Suppressor macrophage treated with lipopolysaccharide for 4 hours (primary cell): ENCODE measurements at regions not wholly inside any gene's neighbourhood (a gene's known extent, or its start where the extent isn't known, plus 50 kb on each side); places are given as distances from the start of the nearest gene placed in this dataset.

Experiments
- DNase-seq: peaks from one replicate; pipeline ENCODE4 v3.0.0-alpha.2; 2020

DNA sequence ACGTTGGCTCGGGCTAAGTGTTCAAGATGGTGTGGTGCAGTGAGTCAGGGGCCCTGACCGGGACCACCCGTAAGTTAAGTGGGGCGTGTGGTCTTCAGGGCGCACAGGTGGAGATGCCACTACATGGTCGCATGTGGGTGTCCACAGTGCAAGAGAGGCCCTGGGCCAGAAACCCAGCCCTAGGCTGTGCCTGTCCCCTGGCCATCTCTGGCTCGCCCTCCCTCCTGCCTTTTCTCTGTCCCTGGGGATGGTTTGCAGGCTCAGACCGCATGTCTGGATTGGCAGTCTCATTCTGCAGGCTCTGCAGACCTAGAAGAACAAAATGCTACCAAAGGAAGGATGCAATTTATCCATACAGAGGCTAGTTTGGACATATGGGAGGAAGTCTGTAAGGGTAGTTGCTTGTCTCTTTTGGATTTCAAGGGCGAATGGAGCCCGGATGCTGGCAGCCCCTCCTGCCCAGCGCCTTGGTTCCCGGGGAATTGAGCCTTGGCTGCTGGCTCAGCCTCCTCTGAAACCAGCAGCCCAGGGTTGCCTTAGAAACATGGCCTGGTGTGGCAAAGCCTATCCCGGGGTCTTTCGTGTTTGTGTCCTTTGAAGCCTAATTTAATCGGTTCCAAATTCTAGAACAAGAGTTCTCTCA, 417.5 kb upstream of the HS6ST1 start:
- DNase-seq = no peak

DNA sequence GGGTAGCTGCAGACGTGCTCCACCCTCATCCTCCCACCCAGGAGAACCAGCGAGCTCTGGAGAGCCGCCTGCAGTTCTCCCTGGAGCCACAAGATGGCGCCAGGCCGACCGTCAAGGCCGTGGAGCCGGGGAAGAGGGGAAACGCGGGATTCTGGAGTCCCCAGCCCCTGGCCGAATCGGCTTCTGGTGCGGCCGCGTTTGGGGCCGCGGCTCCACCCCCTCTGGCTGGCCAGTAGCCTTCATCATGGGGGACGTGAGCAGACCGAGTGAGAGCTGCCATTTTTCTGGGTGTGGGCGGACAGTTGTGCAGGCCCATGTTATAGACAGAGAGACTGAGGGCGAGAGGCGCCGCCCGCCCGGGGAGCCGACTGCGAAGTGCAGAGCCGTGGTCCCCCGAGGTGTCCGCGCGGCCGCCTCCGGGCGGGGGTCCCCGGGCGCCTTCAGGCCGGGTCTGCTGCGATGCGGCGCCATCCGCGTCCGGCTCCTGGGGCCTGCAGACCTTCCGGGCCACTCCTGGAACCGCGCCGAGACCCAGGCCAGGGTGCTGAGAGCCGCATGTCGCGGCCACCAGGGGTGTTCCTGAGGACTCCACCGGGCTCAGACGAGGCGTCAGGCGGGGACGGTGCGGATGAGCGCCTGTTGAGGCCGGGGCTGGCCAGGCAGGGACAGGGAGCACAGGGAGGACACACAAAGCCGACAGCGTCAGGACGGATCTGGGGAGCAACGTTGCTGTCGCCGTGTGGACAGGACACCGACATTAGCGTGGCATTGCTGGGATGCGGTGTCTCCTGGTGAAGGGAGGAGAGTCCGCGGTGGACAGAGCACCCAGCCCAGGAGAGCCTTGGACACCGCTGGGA, 418.2 kb upstream of the HS6ST1 start:
- DNase-seq = peak; percentile 82

DNA sequence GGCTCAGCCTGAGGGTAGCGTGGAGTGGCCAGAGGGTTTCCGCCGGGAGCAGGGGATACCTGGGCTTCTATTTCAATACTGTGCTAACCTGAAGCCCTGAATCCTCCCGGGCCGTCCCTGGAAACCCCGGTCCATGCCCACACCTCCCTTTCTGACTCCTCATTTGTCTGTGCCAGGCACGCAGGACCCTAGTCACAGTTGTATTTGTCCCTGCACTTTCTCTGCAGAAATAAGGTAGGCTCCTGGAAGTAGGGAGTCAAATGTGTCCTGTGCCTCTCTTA, 418.8 kb upstream of the HS6ST1 start:
- no peak for DNase-seq

DNA sequence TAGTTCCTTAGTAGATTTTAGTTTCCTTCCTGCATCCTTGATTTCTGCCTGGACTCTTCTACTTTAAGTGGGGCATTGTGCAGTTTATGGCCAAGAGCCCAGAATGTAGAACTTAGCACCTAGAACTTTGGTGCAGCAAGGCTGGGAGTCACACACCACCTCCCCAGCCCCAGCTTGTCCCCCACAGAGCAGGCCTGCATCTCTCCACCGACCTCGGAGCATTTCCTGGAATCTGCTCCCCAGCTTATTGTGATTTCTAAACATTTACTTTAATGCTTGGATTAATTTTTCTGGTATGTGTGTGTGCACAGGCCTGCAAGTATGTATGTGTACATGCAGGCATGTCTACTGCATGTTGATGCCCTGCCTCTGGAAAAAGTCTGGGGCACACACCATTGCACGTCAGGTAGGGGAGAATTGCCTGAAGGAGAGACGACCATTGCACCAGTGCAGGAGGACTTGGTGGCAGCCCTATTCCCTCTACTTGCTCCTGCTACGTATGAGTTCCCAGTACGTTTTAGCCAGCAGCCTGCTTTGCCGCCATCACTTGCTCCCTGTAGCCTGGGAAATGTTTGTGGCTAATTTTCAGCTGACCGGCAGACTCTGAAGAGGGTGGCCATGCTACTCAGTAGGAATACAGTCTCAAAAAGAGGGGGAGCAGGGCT, 419.9 kb upstream of the HS6ST1 start:
- no peak for DNase-seq

DNA sequence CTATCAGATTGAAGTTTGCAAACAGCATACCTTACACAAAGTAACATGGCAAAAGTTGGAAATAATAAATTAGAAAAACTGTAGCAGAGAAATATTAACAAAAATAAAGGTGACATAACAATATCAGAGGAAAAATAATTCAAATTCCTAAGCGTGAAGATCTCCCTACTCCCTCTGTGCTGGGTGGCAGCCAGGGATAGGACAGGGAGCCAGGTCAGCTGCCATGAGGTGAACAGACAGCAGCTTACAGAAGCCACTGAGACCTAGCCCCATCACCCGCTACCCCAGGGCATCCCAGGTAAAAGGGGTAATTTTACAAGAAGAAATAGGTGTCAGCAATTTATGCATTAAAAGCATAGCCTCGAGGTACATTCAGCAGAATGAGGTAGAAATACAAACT, 423.8 kb upstream of the HS6ST1 start:
- DNase-seq = no peak

DNA sequence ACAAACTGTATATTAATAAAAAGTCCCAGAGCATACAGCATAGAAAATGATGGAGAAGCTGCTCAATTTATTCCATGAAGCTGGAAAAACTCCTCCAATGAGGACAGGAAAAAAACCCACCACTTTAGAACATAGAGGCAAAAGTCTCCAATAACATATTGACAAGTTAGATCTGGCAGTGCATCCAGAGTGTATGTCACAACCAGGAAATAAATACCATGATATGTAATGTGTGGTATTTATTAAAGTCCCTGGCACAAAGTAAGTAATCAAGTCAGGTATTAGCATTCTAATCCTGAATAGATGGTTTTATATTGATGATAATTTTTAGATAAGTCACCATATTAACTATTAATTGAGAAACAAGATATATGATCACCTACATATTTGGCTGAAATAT, 427.3 kb upstream of the HS6ST1 start:
- DNase-seq = no peak

DNA sequence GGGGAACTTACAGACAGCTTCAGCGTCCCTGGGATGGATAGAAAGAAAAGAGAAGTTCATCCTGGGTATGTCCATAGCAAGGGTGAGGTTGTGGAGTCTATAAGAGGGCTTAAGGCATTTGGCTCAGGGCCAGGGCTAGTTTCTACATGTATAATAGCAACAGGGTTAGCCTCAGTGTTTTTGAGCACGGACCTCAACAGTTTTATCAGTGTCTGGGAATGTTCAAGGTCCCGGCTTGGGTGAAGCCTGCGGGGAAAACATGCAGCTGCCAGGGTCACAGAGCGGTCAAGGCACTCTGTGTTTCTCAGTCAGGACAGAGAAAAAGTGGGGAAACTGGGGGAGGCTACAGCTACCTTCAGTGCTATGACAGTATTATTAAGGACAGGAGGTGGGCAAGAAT, 427.7 kb upstream of the HS6ST1 start:
- no peak for DNase-seq

DNA sequence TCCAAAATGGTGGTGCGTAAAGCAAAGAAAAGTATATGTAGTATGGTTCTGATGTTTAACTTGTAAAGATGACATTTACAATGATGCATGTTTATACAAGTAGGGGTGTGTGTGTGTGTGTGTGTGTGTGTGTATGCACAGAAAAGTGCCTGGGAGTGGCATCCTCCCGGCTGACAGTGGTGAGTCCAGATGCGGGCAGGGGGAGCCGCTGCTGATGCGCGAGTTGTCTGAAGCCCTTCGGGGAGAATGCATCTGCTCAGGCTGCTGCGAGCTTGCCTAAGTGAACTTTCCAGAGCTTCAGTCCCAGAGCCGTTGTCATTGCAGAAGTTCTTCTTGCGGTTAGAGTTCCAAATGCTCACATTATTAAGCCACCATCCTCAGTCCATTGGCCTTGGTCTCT, 429.7 kb upstream of the HS6ST1 start:
- no peak for DNase-seq

DNA sequence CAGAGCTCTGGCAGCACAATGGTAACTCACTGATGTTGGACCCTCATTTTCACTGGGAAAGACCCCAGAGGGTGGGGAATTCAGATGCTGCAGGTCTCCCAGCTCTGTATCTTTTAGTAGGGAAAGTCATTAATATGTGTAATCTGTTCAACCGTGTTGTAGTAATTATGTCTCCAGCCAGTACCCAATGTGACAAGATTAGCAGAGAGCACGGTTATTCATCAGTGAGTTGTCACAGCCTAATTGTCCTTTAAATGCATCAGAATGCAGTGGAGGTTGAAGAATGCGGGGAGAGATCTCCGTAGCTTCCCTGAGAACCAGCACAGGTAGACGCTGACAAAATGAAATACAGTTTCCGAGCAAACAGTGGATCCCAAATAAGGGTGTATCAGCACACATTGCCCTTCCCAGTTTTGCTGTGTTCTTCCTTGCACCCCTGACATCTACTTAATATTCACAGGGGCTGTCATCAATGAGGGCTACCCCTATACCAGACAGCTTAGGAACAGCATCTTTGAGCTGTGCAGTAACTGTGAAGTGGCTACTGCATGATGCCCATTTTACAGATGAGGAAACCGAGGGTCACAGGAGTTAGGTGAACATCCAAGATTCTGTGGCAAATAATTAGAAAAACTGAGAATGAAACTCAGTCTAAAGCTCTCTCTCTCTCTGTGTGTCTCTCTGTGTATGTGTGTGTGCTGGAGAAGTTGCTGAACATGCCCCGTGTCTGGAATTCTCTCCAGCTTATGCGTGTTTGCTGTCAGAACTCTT, 430.4 kb upstream of the HS6ST1 start:
- no peak for DNase-seq

DNA sequence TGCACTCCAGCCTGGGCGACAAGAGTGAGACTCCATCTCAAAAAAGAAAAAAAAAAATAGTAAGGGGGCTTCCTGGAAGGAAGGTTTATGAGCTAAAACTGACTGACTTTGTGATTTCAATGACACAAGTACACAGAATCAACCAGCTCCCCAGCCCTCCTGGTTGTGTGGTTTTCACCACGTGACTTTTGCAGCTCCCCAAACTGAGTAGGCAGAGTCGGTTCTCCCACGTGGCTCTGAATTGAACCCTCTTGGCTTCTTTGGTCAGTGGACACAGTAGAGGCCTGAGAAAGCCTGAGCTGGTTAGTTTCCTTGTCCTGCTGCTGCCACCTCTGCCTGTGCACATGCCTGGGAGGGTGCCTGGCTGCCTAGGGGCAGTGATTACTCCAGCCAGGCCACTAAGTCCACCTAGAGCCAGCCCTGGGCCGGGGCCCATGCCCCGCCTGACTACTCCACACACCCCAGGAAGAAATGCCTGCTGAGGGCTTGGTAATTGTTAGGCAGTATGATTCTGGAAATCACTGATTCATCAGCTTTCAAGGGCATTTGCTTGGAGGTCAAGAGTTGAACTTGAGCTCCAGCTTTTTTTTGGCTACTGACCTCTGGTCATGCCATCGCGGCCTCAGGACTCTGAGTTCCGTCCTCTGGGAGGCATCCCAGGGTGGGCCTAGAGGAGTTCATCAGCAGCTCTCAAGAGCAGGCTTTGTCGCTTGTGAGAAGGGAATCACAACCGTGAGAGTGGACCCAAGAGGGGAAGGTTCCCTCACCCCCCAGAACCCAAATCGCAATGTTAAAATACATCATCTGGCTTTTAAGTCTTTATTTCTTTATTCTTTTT, 431.9 kb upstream of the HS6ST1 start:
- DNase-seq = no peak

DNA sequence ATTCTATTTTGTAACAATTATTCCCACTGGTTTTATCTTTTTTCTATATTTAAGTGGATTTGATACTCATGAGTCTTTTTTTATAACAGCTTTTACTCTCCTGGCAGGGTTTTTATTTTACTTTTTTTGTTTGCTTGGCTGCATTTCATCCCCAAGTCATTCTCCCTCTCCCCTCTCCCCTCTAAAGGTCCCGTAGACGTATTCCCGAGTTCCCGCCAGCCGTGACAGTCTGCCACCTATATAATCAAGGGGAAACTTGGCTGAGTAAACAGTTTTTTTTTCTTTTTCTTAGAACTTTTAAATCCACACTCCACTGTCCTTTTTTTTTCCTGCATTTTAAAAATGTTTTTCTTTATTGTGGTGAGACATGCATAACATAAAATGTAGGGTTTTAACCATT, 433.1 kb upstream of the HS6ST1 start:
- no peak for DNase-seq

DNA sequence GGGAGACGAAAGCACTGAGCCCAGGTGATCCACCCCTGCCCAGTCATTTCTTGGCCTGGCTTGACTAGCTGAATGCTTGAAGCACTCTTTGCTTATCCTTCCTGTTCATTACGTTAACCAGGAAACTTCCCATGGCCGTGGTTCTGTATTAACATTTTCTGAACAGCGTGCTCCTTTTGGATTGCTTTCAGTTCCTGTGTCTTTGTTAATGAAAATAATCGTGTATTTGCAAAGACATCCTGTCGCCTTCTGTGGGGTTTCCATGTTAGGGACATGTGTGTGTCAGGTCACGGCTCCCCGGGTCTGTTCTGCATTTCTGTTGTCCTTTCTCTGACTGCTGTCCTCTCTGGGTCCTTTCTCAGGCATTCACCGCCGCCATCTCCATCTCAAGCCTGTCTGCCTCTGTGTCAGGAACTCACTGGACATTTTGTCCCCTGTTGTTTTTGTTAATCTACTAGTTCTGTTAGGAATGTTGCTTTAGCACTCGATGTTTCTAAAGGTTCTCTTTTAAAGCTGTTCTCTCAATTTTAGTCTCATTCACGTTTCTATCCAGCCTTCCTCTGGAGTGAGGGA, 434.1 kb upstream of the HS6ST1 start:
- no peak for DNase-seq

DNA sequence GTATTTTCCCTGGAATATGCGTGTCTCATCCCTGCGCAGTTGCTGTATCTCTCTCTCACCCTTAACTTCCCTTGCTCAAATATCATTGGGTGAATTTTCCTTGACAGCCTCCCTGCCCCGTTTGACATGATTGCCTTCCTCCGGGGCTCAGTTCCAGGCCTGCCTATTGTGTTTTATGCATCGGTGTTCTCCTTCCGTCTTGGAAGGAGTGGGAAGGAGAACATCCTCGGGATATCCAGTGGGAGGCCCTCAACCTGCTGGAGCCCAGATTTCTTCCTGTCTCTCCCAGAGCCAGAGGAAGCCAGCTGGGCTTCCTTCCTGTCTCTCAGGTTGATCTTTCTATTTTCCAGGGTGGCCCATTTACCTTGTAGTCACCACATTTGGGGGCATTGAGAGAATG, 434.7 kb upstream of the HS6ST1 start:
- no peak for DNase-seq

DNA sequence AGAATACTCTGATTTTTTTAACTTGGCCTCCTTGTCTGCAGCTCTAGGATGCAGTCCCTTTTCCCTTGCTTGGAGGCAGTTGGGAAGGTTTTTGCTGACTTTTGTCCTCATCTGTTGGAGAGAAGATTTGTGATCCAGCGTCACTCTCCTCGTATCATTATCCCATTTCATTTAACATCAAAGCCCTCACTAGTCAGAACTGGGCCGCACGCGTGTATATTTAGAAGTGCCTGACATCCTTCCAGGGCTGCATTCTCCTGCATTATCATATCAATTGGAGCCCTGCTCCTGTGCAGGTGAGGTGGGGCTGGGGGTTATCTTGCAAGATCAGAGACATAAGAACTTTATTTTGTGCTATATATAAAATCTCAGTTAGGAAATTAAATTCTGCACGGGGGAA, 435.1 kb upstream of the HS6ST1 start:
- no peak for DNase-seq

DNA sequence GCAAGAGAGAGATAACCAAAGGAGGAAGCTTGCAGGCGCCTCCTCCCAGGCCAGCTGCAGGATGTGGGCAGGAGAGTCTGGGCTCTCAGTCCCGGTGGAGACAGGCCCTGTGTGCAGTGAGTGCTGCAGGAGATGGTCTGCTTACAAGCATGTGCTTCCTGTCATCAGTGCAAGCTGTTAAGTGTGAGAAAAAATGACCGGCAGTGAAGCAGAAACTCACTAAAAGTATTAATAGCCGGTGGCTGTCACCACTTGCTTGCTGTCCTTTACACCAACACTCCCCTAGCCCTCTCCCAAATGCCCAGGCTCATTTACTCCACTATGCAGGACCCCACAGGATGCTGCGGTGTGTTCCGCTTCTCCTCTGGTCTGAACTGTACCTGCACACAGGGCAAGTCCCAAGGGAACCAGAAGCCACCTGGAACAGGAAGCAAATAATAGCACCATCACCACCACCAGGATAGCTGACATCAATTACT, 435.6 kb upstream of the HS6ST1 start:
- peak; percentile 28 for DNase-seq

DNA sequence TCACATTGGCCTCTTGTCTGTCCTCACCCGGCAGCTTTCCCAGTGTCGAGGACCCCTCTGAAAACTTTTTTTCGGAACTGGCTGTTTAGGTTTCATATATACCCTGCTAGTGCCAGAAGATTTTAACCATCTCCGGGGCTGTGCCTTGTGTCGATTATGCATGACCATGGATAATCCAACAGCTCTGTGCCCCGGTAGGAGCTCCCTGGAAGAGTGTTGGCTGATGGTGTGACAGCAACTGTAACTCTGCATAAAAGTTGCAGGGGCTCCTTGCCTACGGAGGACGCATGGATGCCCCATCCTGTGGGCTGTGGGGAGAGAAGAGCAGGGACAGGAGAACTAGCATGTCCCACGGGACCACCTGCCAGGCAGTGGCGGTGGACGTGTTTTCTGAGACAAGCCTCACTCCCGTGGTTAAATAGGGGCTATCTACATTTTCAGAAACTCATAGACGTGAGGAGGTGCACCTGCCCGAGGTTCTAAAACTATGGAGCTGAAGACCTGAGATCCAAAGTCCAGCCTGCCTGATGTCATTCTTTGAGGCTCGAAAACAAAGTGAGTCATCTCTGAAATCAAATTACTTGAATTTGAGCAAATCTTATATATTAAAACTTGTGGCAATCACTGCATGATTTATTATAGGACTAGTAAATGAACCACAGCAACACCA, 437.2 kb upstream of the HS6ST1 start:
- no peak for DNase-seq

DNA sequence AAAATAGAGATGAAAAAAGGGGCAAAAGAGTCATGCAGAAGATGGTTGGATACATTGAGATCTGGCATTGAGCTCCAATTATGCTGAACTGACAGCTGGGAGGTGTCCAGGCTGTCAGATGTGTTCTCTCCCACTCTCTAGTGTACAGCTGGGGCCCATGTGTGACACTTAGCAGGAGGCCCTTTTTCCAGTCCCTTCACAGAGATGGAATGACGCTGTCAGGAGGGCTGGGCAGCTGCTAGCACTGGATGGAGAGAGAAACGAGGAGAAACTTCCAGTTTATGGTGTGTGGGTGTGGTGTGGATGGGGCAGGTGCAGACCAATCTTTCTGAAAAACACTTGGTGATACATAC, 437.7 kb upstream of the HS6ST1 start:
- DNase-seq = no peak

DNA sequence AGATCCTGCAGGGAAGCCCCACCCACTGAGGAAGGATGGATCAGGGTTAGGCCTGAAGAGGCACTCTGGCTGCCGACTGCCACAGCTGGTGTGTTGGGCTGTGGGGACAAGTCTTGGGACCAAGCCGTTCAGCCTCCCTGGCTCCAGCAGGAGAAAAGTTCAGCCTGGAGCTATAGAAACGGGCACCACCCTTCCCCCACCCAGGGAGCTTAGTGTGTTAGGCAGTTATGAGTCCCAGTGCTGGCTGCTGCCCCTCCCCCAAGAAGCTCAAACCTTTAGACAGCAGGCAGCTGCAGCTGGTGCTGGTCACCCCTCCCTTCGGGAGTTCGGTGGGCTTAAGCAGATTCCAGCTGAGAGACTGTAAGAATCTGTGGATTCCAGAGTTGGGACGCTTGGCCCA, 447.1 kb upstream of the HS6ST1 start:
- no peak for DNase-seq

DNA sequence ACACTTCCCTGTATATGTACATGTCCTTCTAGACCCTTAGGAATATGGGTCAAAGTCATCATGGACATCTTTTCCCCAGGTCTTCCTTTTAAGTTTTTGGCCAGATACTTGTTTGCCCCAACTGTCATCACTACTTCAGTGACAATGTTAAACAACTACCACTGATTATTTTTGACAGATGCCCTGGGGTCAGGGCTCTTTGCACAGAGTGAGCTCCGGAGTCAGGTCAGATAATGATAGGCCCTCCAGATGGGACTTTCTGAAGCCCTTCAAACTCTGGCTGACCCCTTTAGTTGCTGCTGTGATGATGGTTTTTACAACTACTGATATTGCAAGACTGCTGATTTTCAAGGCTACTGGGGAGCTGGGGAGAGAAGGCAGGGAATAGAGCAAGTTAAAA, 449.4 kb upstream of the HS6ST1 start:
- DNase-seq = no peak

DNA sequence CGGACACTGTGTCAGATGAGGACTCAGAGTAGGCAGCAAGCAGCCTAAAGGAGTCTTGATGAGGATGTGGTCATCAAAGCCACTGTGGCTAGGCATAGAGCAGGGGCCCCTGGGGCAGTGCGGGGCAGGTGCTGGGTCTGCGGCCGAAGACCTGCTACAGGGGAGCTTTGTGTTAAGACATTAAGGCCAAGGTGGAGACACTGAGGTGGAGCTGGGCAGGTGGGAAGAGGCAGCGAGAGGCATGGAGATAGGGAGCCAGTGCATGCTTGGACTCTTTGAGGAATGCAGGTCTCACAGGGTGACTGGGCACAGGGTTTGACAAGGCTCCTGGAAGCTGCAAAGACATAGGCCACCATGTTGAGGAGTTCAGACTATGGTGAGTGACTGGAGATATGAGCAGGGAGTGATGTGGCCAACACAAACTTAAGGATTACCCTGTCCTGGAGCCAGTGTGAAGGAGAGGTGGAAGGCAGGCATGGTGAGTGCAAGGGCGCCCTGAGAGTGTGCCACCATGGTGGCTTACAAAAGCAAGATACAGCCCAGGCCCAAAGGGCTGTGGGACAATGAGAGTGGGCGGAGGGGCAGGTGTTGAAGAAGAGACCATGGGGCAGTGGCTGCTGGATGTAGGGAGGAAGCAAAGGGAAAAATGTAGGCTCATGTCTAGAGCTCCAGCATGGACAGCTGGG, 450.9 kb upstream of the HS6ST1 start:
- DNase-seq = no peak
